Adrenal gland (tissue), 5 donors: ENCODE measurements at regions not wholly inside any gene's neighbourhood (a gene's known extent, or its start where the extent isn't known, plus 50 kb on each side); places are given as distances from the start of the nearest gene placed in this dataset.
"Not testable (repeated sequence)": the region's sequence is repeated elsewhere in the genome, so short reads cannot be mapped to it uniquely, and the experiment has no call there.

Source experiments
- POLR2A ChIP-seq, 2 donors: fragments of 450-650 bp; IDR thresholded peaks; one replicate each; pipeline ENCODE4 v1.6.1; 2017; ENCODE audit warnings: antibody characterized with exemption in 2 of 2, mild to moderate bottlenecking in 2 of 2, moderate library complexity in 1 of 2
- TF ChIP-seq, protein P1 (sequence below), 6 experiments: fragments of 450-650 bp in 4 of 6; fragments of 200-600 bp in 2 of 6; sonication (generic) in 1 of 6; IDR thresholded peaks; 1 replicate in 5 of 6; 2 replicates in 1 of 6; pipeline versions ENCODE4 v1.5.1 to v1.8.0; 2016 to 2021; ENCODE audit warnings: antibody characterized with exemption in 6 of 6, mild to moderate bottlenecking in 2 of 6, moderate library complexity in 1 of 6
- donor health status: DM: no; HTN: no; CAD: no.

DNA sequence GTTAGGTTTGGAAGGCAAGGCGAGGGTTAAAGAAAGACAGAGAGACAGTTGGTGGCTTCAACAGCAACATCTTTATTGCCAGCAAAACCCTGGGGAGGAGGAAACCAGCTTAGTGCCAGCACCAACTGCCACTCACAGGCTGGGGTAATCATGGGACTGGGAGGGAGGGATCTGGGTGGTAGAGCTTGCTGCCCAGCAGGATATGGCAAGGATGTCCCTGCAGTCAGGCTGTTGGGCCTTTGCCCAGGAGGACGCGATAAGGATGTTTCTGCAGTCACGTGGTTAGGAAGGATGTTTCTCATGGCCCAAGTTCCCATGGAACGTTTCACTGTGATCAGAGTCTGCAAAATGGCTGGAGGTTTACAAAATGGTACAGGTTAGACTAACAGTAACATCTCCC, 233.5 kb downstream of the POTED start:
- TF ChIP-seq, protein P1, sequence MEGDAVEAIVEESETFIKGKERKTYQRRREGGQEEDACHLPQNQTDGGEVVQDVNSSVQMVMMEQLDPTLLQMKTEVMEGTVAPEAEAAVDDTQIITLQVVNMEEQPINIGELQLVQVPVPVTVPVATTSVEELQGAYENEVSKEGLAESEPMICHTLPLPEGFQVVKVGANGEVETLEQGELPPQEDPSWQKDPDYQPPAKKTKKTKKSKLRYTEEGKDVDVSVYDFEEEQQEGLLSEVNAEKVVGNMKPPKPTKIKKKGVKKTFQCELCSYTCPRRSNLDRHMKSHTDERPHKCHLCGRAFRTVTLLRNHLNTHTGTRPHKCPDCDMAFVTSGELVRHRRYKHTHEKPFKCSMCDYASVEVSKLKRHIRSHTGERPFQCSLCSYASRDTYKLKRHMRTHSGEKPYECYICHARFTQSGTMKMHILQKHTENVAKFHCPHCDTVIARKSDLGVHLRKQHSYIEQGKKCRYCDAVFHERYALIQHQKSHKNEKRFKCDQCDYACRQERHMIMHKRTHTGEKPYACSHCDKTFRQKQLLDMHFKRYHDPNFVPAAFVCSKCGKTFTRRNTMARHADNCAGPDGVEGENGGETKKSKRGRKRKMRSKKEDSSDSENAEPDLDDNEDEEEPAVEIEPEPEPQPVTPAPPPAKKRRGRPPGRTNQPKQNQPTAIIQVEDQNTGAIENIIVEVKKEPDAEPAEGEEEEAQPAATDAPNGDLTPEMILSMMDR (IDR thresholded peaks at IDR 0.05): not testable (repeated sequence)
- TF ChIP-seq POLR2A (IDR thresholded peaks at IDR 0.05): not testable (repeated sequence)
